Lower leg skin (tissue), 3 donors: ENCODE measurements at regions not wholly inside any gene's neighbourhood (a gene's known extent, or its start where the extent isn't known, plus 50 kb on each side); places are given as distances from the start of the nearest gene placed in this dataset.

Experiments used
- CTCF ChIP-seq, 3 donors: fragments of 450-650 bp; IDR thresholded peaks; one replicate each; pipeline ENCODE4 v1.5.1; 2016; ENCODE audit warnings: antibody characterized with exemption in 3 of 3, mild to moderate bottlenecking in 3 of 3, moderate library complexity in 2 of 3
- POLR2A ChIP-seq, 2 donors: fragments of 450-650 bp; IDR thresholded peaks; one replicate each; pipeline ENCODE4 v1.6.1; 2016 to 2017; ENCODE audit warnings: antibody characterized with exemption in 2 of 2, mild to moderate bottlenecking in 1 of 2, moderate library complexity in 1 of 2

DNA sequence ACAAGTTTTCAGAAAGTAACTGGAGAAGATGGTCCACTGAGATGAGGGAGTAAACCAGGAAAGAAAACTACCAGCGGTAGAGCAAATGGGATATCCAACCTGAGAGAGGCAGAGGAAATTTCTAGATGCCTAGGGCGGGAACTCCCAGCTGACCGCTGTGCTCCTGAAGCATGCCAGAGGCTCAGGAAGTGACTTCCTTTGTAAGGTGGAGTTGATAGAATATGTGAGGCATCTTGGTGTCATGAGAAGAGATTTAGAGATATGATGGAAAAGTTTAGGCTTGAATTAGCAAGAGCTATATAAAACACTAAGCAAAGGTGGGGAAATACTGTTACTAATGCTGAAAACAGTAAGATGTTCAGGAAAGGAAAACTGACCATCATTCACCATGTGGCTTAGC, 124.1 kb downstream of the C9orf152 start:
- TF ChIP-seq CTCF (IDR thresholded peaks at IDR 0.05) = no peak
- TF ChIP-seq POLR2A (IDR thresholded peaks at IDR 0.05) = no peak
